WTC11 (cell line): ENCODE measurements at regions not wholly inside any gene's neighbourhood (a gene's known extent, or its start where the extent isn't known, plus 50 kb on each side); places are given as distances from the start of the nearest gene placed in this dataset.

Experiments
- ATAC-seq: fragments of 200-7000 bp; cut with Tn5 transposase; 2 replicates; pipeline ENCODE4 v1.10.0; 2021; ENCODE audit warnings: mild to moderate bottlenecking, moderate library complexity
- CTCF ChIA-PET: fragments of 300-600 bp; sonication (Branson Sonifier 250); formaldehyde crosslinking; loops from one replicate; lab custom pipeline; 2021; ENCODE audit warnings: antibody characterized with exemption; lab: Charles Lee
- POLR2A ChIA-PET: fragments of 350-600 bp; sonication (Branson Sonifier 250); formaldehyde crosslinking; loops from one replicate; lab custom pipeline; 2021; ENCODE audit warnings: antibody characterized with exemption; lab: Charles Lee
- DNase-seq: peaks from one replicate; pipeline ENCODE4 v3.0.0; 2021; ENCODE audit warnings: low spot score
- H3K27ac Mint-ChIP-seq: 2 replicates; pipeline ENCODE4 v1.8.0; 2021; ENCODE audit warnings: mixed read lengths
- H3K27me3 Mint-ChIP-seq: 2 replicates; pipeline ENCODE4 v1.8.0; 2021; ENCODE audit warnings: low read depth, mild to moderate bottlenecking, moderate library complexity, mixed read lengths
- H3K36me3 Mint-ChIP-seq: 2 replicates; pipeline ENCODE4 v1.8.0; 2021; ENCODE audit warnings: mixed read lengths
- H3K4me1 Mint-ChIP-seq: 2 replicates; pipeline ENCODE4 v1.8.0; 2022; ENCODE audit warnings: mixed read lengths
- H3K4me3 Mint-ChIP-seq: 2 replicates; pipeline ENCODE4 v1.8.0; 2021; ENCODE audit warnings: mild to moderate bottlenecking, moderate library complexity, mixed read lengths
- H3K9me3 Mint-ChIP-seq: 2 replicates; pipeline ENCODE4 v1.8.0; 2021; ENCODE audit warnings: mixed read lengths
- AFF4 ChIP-seq: sonication (generic); formaldehyde crosslinking; IDR thresholded peaks from 2 replicates; pipeline ENCODE4 v1.8.1; 2023; ENCODE audit warnings: mild to moderate bottlenecking, missing genetic modification reagents, borderline replicate concordance
- ELF4 ChIP-seq: sonication (generic); formaldehyde crosslinking; IDR thresholded peaks from 2 replicates; pipeline ENCODE4 v1.8.1; 2022; ENCODE audit warnings: low read depth, mild to moderate bottlenecking, moderate library complexity, missing genetic modification reagents
- HMGXB4 ChIP-seq: sonication (generic); formaldehyde crosslinking; IDR thresholded peaks from 2 replicates; pipeline ENCODE4 v1.8.1; 2023; ENCODE audit warnings: mild to moderate bottlenecking, moderate library complexity, missing genetic modification reagents
- IRF1 ChIP-seq: sonication (generic); formaldehyde crosslinking; IDR thresholded peaks from 2 replicates; pipeline ENCODE4 v1.8.0; 2023; ENCODE audit warnings: missing genetic modification reagents
- JUN ChIP-seq: sonication (generic); formaldehyde crosslinking; IDR thresholded peaks from 2 replicates; pipeline ENCODE4 v1.8.0; 2023; ENCODE audit warnings: mild to moderate bottlenecking, missing genetic modification reagents
- NFYB ChIP-seq: sonication (generic); formaldehyde crosslinking; conservative IDR thresholded peaks from 2 replicates; pipeline ENCODE4 v1.8.0; 2022; ENCODE audit warnings: low read depth, missing genetic modification reagents
- NR1H2 ChIP-seq: sonication (generic); formaldehyde crosslinking; IDR thresholded peaks from 2 replicates; pipeline ENCODE4 v1.9.0; 2021; ENCODE audit warnings: mild to moderate bottlenecking, moderate library complexity, missing genetic modification reagents
- OVOL2 ChIP-seq: fragments of 250-450 bp; sonication (Bioruptor Pico); IDR thresholded peaks from 2 replicates; pipeline ENCODE4 v1.9.0; 2021; ENCODE audit warnings: mild to moderate bottlenecking, borderline replicate concordance
- SP1 ChIP-seq: sonication (generic); formaldehyde crosslinking; conservative IDR thresholded peaks from 2 replicates; pipeline ENCODE4 v1.8.1; 2022; ENCODE audit warnings: missing genetic modification reagents
- ZNF138 ChIP-seq: sonication (generic); formaldehyde crosslinking; conservative IDR thresholded peaks from 2 replicates; pipeline ENCODE4 v1.8.1; 2022; ENCODE audit warnings: mild to moderate bottlenecking, moderate library complexity, missing genetic modification reagents
- ZNF423 ChIP-seq: fragments of 250-450 bp; sonication (Bioruptor Pico); IDR thresholded peaks from 2 replicates; pipeline ENCODE4 v2.1.2; 2022; ENCODE audit warnings: mild to moderate bottlenecking, moderate library complexity
- ZNF532 ChIP-seq: fragments of 250-450 bp; sonication (Bioruptor Pico); IDR thresholded peaks from 2 replicates; pipeline ENCODE4 v1.9.0; 2021; ENCODE audit warnings: mild to moderate bottlenecking, borderline replicate concordance
- TF ChIP-seq, protein P1 (sequence below): sonication (generic); formaldehyde crosslinking; IDR thresholded peaks from 2 replicates; pipeline ENCODE4 v1.8.0; 2022; ENCODE audit warnings: mild to moderate bottlenecking, missing genetic modification reagents
- TF ChIP-seq, protein P2 (sequence below): sonication (generic); formaldehyde crosslinking; IDR thresholded peaks from 2 replicates; pipeline ENCODE4 v1.8.1; 2023; ENCODE audit warnings: mild to moderate bottlenecking, missing genetic modification reagents, moderate library complexity
- TF ChIP-seq, protein P3 (sequence below): fragments of 250-450 bp; sonication (Bioruptor Pico); IDR thresholded peaks from 2 replicates; pipeline ENCODE4 v1.9.0; 2021; ENCODE audit warnings: mild to moderate bottlenecking
- TF ChIP-seq, protein P4 (sequence below): sonication (generic); formaldehyde crosslinking; IDR thresholded peaks from 2 replicates; pipeline ENCODE4 v1.8.1; 2022; ENCODE audit warnings: low read depth, mild to moderate bottlenecking, moderate library complexity, missing genetic modification reagents, borderline replicate concordance
- TF ChIP-seq, protein P5 (sequence below): sonication (generic); formaldehyde crosslinking; IDR thresholded peaks from 2 replicates; pipeline ENCODE4 v1.8.1; 2023; ENCODE audit warnings: mild to moderate bottlenecking, missing genetic modification reagents

GRCh38 chr4:34850421-34850820, 1393.9 kb downstream of the ARAP2 start:
- ChIA-PET CTCF (no interaction called here), POLR2A (no interaction called here)
- H3K4me3 Mint-ChIP-seq: no peak overlapping the region
- DNase-seq: no peak
- H3K27ac Mint-ChIP-seq: no peak overlapping the region
- no peaks in the 10 kb centered on the region for H3K27me3 Mint-ChIP-seq
- ATAC-seq: no peak
- H3K36me3 Mint-ChIP-seq: no peaks in the 10 kb centered on the region
- no peaks in the 10 kb centered on the region for H3K4me1 Mint-ChIP-seq
- H3K9me3 Mint-ChIP-seq: no peaks in the 10 kb centered on the region
- TF ChIP-seq NR1H2 (CRISPR knock-in tag): no peak
- no peak for TF ChIP-seq AFF4 (CRISPR knock-in tag)
- no peak for TF ChIP-seq ZNF532
- no peak for TF ChIP-seq HMGXB4 (CRISPR knock-in tag)
- TF ChIP-seq, protein P1, sequence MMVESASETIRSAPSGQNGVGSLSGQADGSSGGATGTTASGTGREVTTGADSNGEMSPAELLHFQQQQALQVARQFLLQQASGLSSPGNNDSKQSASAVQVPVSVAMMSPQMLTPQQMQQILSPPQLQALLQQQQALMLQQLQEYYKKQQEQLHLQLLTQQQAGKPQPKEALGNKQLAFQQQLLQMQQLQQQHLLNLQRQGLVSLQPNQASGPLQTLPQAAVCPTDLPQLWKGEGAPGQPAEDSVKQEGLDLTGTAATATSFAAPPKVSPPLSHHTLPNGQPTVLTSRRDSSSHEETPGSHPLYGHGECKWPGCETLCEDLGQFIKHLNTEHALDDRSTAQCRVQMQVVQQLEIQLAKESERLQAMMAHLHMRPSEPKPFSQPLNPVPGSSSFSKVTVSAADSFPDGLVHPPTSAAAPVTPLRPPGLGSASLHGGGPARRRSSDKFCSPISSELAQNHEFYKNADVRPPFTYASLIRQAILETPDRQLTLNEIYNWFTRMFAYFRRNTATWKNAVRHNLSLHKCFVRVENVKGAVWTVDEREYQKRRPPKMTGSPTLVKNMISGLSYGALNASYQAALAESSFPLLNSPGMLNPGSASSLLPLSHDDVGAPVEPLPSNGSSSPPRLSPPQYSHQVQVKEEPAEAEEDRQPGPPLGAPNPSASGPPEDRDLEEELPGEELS (CRISPR knock-in tag): no peak
- TF ChIP-seq NFYB (CRISPR knock-in tag): no peak
- no peak for TF ChIP-seq OVOL2 (CRISPR knock-in tag)
- TF ChIP-seq, protein P2, sequence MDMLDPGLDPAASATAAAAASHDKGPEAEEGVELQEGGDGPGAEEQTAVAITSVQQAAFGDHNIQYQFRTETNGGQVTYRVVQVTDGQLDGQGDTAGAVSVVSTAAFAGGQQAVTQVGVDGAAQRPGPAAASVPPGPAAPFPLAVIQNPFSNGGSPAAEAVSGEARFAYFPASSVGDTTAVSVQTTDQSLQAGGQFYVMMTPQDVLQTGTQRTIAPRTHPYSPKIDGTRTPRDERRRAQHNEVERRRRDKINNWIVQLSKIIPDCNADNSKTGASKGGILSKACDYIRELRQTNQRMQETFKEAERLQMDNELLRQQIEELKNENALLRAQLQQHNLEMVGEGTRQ (CRISPR knock-in tag): no peak
- no peak for TF ChIP-seq ZNF423
- no peak for TF ChIP-seq JUN (CRISPR knock-in tag)
- no peak for TF ChIP-seq IRF1
- no peak for TF ChIP-seq ELF4 (CRISPR knock-in tag)
- TF ChIP-seq, protein P3, sequence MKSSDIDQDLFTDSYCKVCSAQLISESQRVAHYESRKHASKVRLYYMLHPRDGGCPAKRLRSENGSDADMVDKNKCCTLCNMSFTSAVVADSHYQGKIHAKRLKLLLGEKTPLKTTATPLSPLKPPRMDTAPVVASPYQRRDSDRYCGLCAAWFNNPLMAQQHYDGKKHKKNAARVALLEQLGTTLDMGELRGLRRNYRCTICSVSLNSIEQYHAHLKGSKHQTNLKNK: no peak
- TF ChIP-seq, protein P4, sequence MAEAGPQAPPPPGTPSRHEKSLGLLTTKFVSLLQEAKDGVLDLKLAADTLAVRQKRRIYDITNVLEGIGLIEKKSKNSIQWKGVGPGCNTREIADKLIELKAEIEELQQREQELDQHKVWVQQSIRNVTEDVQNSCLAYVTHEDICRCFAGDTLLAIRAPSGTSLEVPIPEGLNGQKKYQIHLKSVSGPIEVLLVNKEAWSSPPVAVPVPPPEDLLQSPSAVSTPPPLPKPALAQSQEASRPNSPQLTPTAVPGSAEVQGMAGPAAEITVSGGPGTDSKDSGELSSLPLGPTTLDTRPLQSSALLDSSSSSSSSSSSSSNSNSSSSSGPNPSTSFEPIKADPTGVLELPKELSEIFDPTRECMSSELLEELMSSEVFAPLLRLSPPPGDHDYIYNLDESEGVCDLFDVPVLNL (CRISPR knock-in tag): no peak
- TF ChIP-seq ZNF138 (CRISPR knock-in tag): no peak
- TF ChIP-seq, protein P5, sequence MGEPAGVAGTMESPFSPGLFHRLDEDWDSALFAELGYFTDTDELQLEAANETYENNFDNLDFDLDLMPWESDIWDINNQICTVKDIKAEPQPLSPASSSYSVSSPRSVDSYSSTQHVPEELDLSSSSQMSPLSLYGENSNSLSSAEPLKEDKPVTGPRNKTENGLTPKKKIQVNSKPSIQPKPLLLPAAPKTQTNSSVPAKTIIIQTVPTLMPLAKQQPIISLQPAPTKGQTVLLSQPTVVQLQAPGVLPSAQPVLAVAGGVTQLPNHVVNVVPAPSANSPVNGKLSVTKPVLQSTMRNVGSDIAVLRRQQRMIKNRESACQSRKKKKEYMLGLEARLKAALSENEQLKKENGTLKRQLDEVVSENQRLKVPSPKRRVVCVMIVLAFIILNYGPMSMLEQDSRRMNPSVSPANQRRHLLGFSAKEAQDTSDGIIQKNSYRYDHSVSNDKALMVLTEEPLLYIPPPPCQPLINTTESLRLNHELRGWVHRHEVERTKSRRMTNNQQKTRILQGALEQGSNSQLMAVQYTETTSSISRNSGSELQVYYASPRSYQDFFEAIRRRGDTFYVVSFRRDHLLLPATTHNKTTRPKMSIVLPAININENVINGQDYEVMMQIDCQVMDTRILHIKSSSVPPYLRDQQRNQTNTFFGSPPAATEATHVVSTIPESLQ (CRISPR knock-in tag): no peak
- no peak for TF ChIP-seq SP1 (CRISPR knock-in tag)
